BLaER1 (cell line): ENCODE measurements at regions not wholly inside any gene's neighbourhood (a gene's known extent, or its start where the extent isn't known, plus 50 kb on each side); places are given as distances from the start of the nearest gene placed in this dataset.
"Not testable (repeated sequence)": the region's sequence is repeated elsewhere in the genome, so short reads cannot be mapped to it uniquely, and the experiment has no call there.

ENCODE experiments used
- H3K27ac ChIP-seq: shearing (Covaris generic); formaldehyde crosslinking; 2 replicates; pipeline ENCODE4 v1.8.1; 2022
- H3K27me3 ChIP-seq: shearing (Covaris generic); formaldehyde crosslinking; 2 replicates; pipeline ENCODE4 v1.8.1; 2022
- H3K36me3 ChIP-seq: shearing (Covaris generic); formaldehyde crosslinking; 2 replicates; pipeline ENCODE4 v1.8.1; 2022
- H3K4me1 ChIP-seq: shearing (Covaris generic); formaldehyde crosslinking; 2 replicates; pipeline ENCODE4 v1.8.1; 2022
- H3K4me2 ChIP-seq: shearing (Covaris generic); formaldehyde crosslinking; 2 replicates; pipeline ENCODE4 v1.8.1; 2022
- H3K4me3 ChIP-seq: shearing (Covaris generic); formaldehyde crosslinking; 2 replicates; pipeline ENCODE4 v1.8.1; 2022
- H3K9ac ChIP-seq: shearing (Covaris generic); formaldehyde crosslinking; 2 replicates; pipeline ENCODE4 v1.8.1; 2022
- H3K9me3 ChIP-seq: shearing (Covaris generic); formaldehyde crosslinking; 2 replicates; pipeline ENCODE4 v1.8.1; 2022
- H4K20me1 ChIP-seq: shearing (Covaris generic); formaldehyde crosslinking; 2 replicates; pipeline ENCODE4 v1.8.1; 2022
- Cebpa-rat ChIP-seq: shearing (Covaris generic); IDR thresholded peaks from 2 replicates; pipeline ENCODE4 v1.8.1; 2022

DNA sequence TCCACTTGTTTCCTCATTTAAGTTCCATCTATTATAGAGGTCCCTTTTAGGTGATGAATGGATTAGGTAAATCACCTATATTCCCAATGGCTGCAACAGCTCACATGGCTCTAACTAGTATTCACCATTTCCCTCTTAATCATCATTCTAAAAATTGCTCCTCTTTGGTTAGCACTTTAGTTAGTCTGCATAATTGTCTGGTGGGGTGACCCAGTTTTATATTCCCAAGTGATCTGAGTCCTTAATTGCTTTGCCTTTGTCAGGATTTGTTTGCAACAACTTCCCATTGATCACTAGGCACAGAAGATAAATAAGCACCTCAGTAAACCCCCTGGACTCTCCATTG, 395.2 kb downstream of the RAB38 start:
- no peak overlapping the region for H3K4me2 ChIP-seq
- no peak for TF ChIP-seq Cebpa-rat
- no peaks in the 10 kb centered on the region for H4K20me1 ChIP-seq

GRCh38 chr11:87779276-87780067, 395.8 kb downstream of the RAB38 start:
- Histone ChIP-seq H3K36me3 (no peaks in the 10 kb centered on the region), H3K27ac (no peak overlapping the region), H3K9ac (no peak overlapping the region), H3K4me2 (no peak overlapping the region), H3K27me3 (no peaks in the 10 kb centered on the region), H4K20me1 (no peaks in the 10 kb centered on the region), H3K4me1 (no peaks in the 10 kb centered on the region), H3K4me3 (no peak overlapping the region), H3K9me3 (no peaks in the 10 kb centered on the region)
- no peak for TF ChIP-seq Cebpa-rat

More for the DNA sequence above, 395.2 kb downstream of the RAB38 start:
- H3K27ac ChIP-seq: no peak overlapping the region
- no peak overlapping the region for H3K9ac ChIP-seq
- H3K36me3 ChIP-seq: no peaks in the 10 kb centered on the region
- no peak overlapping the region for H3K4me3 ChIP-seq
- no peaks in the 10 kb centered on the region for H3K4me1 ChIP-seq
- H3K9me3 ChIP-seq: no peaks in the 10 kb centered on the region
- H3K27me3 ChIP-seq: no peaks in the 10 kb centered on the region

GRCh38 chr11:87778357-87778756, 396.9 kb downstream of the RAB38 start:
- no peak overlapping the region for H3K27ac ChIP-seq
- no peaks in the 10 kb centered on the region for H3K4me1 ChIP-seq
- no peaks in the 10 kb centered on the region for H3K36me3 ChIP-seq
- no peak overlapping the region for H3K9ac ChIP-seq
- H3K27me3 ChIP-seq: no peaks in the 10 kb centered on the region
- no peak overlapping the region for H3K4me2 ChIP-seq
- no peaks in the 10 kb centered on the region for H3K9me3 ChIP-seq
- no peak for TF ChIP-seq Cebpa-rat
- H3K4me3 ChIP-seq: no peak overlapping the region
- no peaks in the 10 kb centered on the region for H4K20me1 ChIP-seq

DNA sequence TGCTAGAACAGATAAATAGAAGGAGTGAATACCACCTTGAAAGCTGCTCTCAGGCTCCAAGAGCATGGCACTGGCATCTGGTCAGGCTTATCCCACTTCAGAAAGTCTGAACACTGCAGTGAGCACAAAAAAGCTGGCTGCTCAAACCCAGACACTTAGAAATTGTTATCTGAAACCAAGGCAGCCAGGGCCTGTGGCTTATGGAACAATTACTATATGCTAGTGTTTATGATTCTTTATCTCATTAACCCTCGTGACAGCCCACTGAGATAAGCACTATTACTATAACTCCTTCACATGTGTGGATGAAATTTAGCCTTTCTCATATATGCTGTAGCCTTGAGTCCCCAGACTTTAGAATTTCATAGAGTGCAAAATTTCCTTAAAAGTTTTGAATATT, 400.2 kb downstream of the RAB38 start:
- Histone ChIP-seq H4K20me1 (no peaks in the 10 kb centered on the region), H3K4me1 (no peaks in the 10 kb centered on the region), H3K4me3 (no peak overlapping the region), H3K27ac (no peak overlapping the region), H3K36me3 (no peaks in the 10 kb centered on the region), H3K4me2 (no peak overlapping the region), H3K9ac (no peak overlapping the region), H3K27me3 (no peaks in the 10 kb centered on the region), H3K9me3 (no peaks in the 10 kb centered on the region)
- no peak for TF ChIP-seq Cebpa-rat

GRCh38 chr11:87769661-87770060, 405.6 kb downstream of the RAB38 start:
- no peak overlapping the region for H3K27ac ChIP-seq
- no peaks in the 10 kb centered on the region for H3K9me3 ChIP-seq

DNA sequence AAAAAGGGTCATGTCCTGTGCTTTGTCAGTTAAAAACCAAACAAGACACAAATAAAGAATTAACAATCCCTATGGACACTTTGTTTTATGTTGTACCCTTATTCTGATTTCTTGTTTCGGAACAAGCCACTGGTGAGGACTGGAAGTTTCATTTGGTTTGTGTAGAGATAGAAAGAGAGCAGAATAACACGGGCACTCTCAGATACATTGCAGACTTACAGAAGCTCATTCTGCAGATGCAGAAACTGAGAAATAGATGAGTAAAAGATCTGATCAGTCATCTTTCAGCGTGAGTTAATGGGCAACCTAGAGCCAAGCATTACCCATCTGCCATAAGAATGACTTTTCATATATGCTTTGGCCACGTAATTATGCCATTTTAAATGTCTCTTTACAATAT, 407.6 kb downstream of the RAB38 start:
- no peak for TF ChIP-seq Cebpa-rat
- H3K4me1 ChIP-seq: no peaks in the 10 kb centered on the region
- H3K27me3 ChIP-seq: no peaks in the 10 kb centered on the region
- H3K4me3 ChIP-seq: no peak overlapping the region
- no peak overlapping the region for H3K9ac ChIP-seq
- H3K9me3 ChIP-seq: no peaks in the 10 kb centered on the region
- H4K20me1 ChIP-seq: no peaks in the 10 kb centered on the region
- no peaks in the 10 kb centered on the region for H3K36me3 ChIP-seq
- no peak overlapping the region for H3K27ac ChIP-seq
- no peak overlapping the region for H3K4me2 ChIP-seq

More at GRCh38 chr11:87769661-87770060, 405.6 kb downstream of the RAB38 start:
- Histone ChIP-seq H3K36me3 (no peaks in the 10 kb centered on the region), H3K4me3 (no peak overlapping the region), H4K20me1 (no peaks in the 10 kb centered on the region), H3K27me3 (no peaks in the 10 kb centered on the region), H3K4me2 (no peak overlapping the region), H3K9ac (no peak overlapping the region), H3K4me1 (no peaks in the 10 kb centered on the region)
- no peak for TF ChIP-seq Cebpa-rat

DNA sequence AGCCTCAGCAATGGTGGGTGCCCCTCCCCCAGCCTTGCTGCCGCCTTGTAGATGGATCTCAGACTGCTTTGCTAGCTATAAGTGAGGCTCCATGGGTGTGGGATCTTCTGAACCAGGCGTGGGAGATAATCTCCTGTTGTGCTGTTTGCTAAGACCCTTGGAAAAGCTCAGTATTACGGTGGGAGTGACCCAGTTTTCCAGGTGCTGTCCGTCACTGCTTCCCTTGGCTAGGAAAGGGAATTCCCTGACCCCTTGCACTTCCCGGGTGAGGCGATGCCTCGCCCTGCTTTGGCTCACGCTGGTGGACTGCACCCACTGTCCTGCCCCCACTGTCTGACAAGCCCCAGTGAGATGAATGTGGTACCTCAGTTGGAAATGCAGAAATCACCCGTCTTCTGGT, 411.2 kb downstream of the RAB38 start:
- H3K9ac ChIP-seq, H3K27me3 ChIP-seq, H3K4me1 ChIP-seq, H3K4me2 ChIP-seq, H3K4me3 ChIP-seq, H3K36me3 ChIP-seq, H4K20me1 ChIP-seq, H3K9me3 ChIP-seq, H3K27ac ChIP-seq: not testable (repeated sequence)

DNA sequence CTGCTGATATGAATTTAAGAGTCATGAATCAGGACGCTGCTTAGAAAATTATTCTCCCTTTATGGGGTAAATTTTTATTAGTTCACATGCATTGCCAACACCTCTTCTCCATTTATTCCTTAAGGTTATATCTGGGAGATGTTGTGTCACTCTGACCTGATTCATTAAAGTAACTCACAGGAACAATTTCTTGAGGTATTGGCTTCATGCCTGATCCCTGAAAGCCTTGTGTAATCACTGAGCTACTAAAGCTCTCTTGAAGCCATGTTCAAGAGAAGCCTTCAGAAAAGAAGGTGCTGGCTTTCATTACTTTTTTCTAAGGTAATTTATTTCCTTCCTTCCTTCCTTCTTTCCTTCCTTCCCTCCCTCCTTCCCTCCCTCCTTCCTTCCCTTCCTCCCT, 420.6 kb downstream of the RAB38 start:
- TF ChIP-seq Cebpa-rat: no peak
- Histone ChIP-seq H3K27ac (no peak overlapping the region), H4K20me1 (no peaks in the 10 kb centered on the region), H3K9me3 (no peaks in the 10 kb centered on the region), H3K4me1 (no peaks in the 10 kb centered on the region), H3K4me2 (no peak overlapping the region), H3K36me3 (no peaks in the 10 kb centered on the region), H3K9ac (no peak overlapping the region), H3K4me3 (no peak overlapping the region), H3K27me3 (no peaks in the 10 kb centered on the region)

DNA sequence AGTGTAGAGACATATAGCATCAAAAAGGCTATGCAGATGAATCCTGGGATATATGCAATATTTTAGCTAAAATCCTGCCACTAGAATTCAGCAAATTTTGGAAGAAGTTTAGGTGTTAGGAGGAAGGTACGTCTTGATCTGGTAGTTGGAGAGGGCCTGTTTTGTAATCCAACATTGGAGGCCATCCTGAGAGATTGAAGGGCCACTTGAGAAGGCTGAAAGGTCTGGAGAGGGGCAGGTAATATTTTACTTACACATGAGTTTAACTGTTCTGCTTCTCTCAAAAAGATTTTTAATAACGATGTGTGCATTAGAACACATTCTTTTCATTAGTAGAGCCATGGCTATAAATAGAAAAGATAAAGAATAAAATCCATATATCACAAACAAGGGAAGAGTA, 422.1 kb downstream of the RAB38 start:
- H3K27ac ChIP-seq: no peak overlapping the region
- H3K36me3 ChIP-seq: no peaks in the 10 kb centered on the region
- H3K27me3 ChIP-seq: no peaks in the 10 kb centered on the region
- H3K9me3 ChIP-seq: no peaks in the 10 kb centered on the region
- no peak overlapping the region for H3K4me2 ChIP-seq
- TF ChIP-seq Cebpa-rat: no peak
- no peak overlapping the region for H3K4me3 ChIP-seq
- H4K20me1 ChIP-seq: no peaks in the 10 kb centered on the region
- no peaks in the 10 kb centered on the region for H3K4me1 ChIP-seq
- no peak overlapping the region for H3K9ac ChIP-seq

- TF ChIP-seq Cebpa-rat: no peak
- Histone ChIP-seq H3K36me3 (no peaks in the 10 kb centered on the region), H3K9ac (no peak overlapping the region), H3K4me1 (no peaks in the 10 kb centered on the region), H3K9me3 (no peaks in the 10 kb centered on the region), H3K4me3 (no peak overlapping the region), H3K27me3 (no peaks in the 10 kb centered on the region), H3K27ac (no peak overlapping the region), H4K20me1 (no peaks in the 10 kb centered on the region), H3K4me2 (no peak overlapping the region)
Observed at GRCh38 chr11:87743007-87743406, 432.2 kb downstream of the RAB38 start.

DNA sequence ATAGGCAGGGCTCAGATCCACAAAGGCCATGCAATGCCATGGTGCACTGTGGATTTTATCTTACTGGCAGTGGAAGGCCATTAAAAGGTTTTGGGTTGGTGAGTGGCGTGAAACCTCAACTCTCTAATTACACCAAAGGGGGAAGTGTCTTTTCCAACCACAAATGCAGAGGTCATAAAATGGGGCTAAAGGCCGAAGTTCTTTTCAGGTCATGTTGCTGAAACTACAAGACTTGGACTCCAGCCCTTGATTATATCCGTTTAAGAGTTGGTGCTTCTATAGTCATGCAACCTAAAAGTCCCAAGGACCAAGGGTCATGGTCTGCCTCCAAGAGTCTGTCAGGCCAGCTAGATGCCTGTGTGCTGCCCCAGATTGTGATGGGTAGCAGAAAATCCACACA, 434.3 kb downstream of the RAB38 start:
- H4K20me1 ChIP-seq: no peaks in the 10 kb centered on the region
- H3K4me1 ChIP-seq: no peaks in the 10 kb centered on the region
- no peaks in the 10 kb centered on the region for H3K36me3 ChIP-seq
- H3K4me3 ChIP-seq: no peak overlapping the region
- H3K9me3 ChIP-seq: no peaks in the 10 kb centered on the region
- no peak overlapping the region for H3K27ac ChIP-seq
- no peak overlapping the region for H3K9ac ChIP-seq
- no peak for TF ChIP-seq Cebpa-rat
- H3K4me2 ChIP-seq: no peak overlapping the region
- no peaks in the 10 kb centered on the region for H3K27me3 ChIP-seq
